ENCODE measurements at regions not wholly inside any gene's neighbourhood (a gene's known extent, or its start where the extent isn't known, plus 50 kb on each side); places are given as distances from the start of the nearest gene placed in this dataset.

- TF ChIP-seq CHD7 (IDR thresholded peaks at IDR 0.05; ENCODE audit: insufficient replicate concordance, low read length) (no peak), TBP (IDR thresholded peaks at IDR 0.05; ENCODE audit: low read depth, low read length) (no peak), TCF12 (IDR thresholded peaks at IDR 0.05; ENCODE audit: low read depth, low read length) (no peak), KDM1A (IDR thresholded peaks at IDR 0.05; ENCODE audit: borderline replicate concordance, low read length) (no peak)
These were observed 60.4 kb upstream of the UBASH3B start (continued) for GRCh38 chr11:122594986-122595645.

Measured in H1 (cell line).